HEK293 (cell line): ENCODE measurements at regions not wholly inside any gene's neighbourhood (a gene's known extent, or its start where the extent isn't known, plus 50 kb on each side); places are given as distances from the start of the nearest gene placed in this dataset.

Experiments used
- CTCF ChIA-PET: fragments of 350-600 bp; formaldehyde crosslinking; extraction: SDS; loops from one replicate; lab custom pipeline; 2021; ENCODE audit warnings: antibody characterized with exemption; lab: Yijun Ruan, JAX
- POLR2A ChIA-PET: fragments of 300-600 bp; formaldehyde crosslinking; extraction: SDS; loops from one replicate; lab custom pipeline; 2020; ENCODE audit warnings: antibody characterized with exemption, inconsistent platforms; lab: Yijun Ruan, JAX
- H3K27ac ChIP-seq: fragments of 200-500 bp; sonication (Bioruptor generic); 2 replicates; pipeline ENCODE4 v1.5.1; 2014; ENCODE audit warnings: low read depth, low read length, control low read depth, inconsistent platforms; ENCODE audit errors: extremely low read depth
- H3K36me3 ChIP-seq, 2 experiments: fragments of 200-500 bp in 1 of 2; sonication (Bioruptor generic) in 1 of 2; 1 replicate in 1 of 2; 2 replicates in 1 of 2; pipeline ENCODE4 v1.5.1; 2014 to 2017; ENCODE audit warnings: inconsistent platforms in 2 of 2, low read length in 2 of 2; ENCODE audit not compliant: control insufficient read depth in 2 of 2, insufficient read depth in 1 of 2
- H3K4me1 ChIP-seq: fragments of 200-500 bp; sonication (Bioruptor generic); 2 replicates; pipeline ENCODE4 v1.5.1; 2014; ENCODE audit warnings: mild to moderate bottlenecking, low read length, inconsistent platforms; ENCODE audit not compliant: control insufficient read depth, insufficient read depth
- H3K4me3 ChIP-seq: 2 replicates; pipeline ENCODE4 v1.5.1; 2011; ENCODE audit warnings: low read depth, mild to moderate bottlenecking, control low read depth, low read length, moderate library complexity
- H3K9me3 ChIP-seq: fragments of 200-500 bp; sonication (Bioruptor generic); 2 replicates; pipeline ENCODE4 v1.5.1; 2014; ENCODE audit warnings: low read depth, low read length, inconsistent platforms; ENCODE audit not compliant: control insufficient read depth, insufficient read depth
- KLF1 ChIP-seq: fragments of 450-650 bp; formaldehyde crosslinking; IDR thresholded peaks from 2 replicates; pipeline ENCODE4 v1.5.1; 2016; ENCODE audit warnings: missing biosample characterization, missing genetic modification characterization
- PRDM2 ChIP-seq: fragments of 450-650 bp; formaldehyde crosslinking; IDR thresholded peaks from 2 replicates; pipeline ENCODE4 v1.5.1; 2016; ENCODE audit warnings: missing biosample characterization, missing genetic modification characterization, borderline replicate concordance
- TCF7L2 ChIP-seq: IDR thresholded peaks from 2 replicates; pipeline ENCODE4 v1.6.1; 2011; ENCODE audit warnings: low read depth, mild to moderate bottlenecking, inconsistent platforms, low read length, moderate library complexity, borderline replicate concordance
- ZNF146 ChIP-seq: fragments of 450-650 bp; formaldehyde crosslinking; IDR thresholded peaks from 2 replicates; pipeline ENCODE4 v1.5.1; 2016; ENCODE audit warnings: missing biosample characterization, missing genetic modification characterization
- ZNF214 ChIP-seq: fragments of 450-650 bp; formaldehyde crosslinking; IDR thresholded peaks from 2 replicates; pipeline ENCODE4 v1.5.1; 2017; ENCODE audit warnings: missing biosample characterization, mild to moderate bottlenecking, missing genetic modification characterization, borderline replicate concordance
- ZNF280D ChIP-seq: fragments of 450-650 bp; formaldehyde crosslinking; IDR thresholded peaks from 2 replicates; pipeline ENCODE4 v1.5.1; 2016; ENCODE audit warnings: missing biosample characterization, missing genetic modification characterization
- ZNF366 ChIP-seq: fragments of 450-650 bp; formaldehyde crosslinking; conservative IDR thresholded peaks from 2 replicates; pipeline ENCODE4 v1.5.1; 2016; ENCODE audit warnings: missing biosample characterization, missing genetic modification characterization
- ZNF433 ChIP-seq: fragments of 450-650 bp; formaldehyde crosslinking; IDR thresholded peaks from 2 replicates; pipeline ENCODE4 v1.5.1; 2016; ENCODE audit warnings: missing biosample characterization, missing genetic modification characterization, low read depth
- ZNF596 ChIP-seq: fragments of 450-650 bp; IDR thresholded peaks from 2 replicates; pipeline ENCODE4 v1.5.0; 2018; ENCODE audit warnings: missing biosample characterization, mild to moderate bottlenecking, missing genetic modification characterization, moderate library complexity
- ZNF670 ChIP-seq: fragments of 450-650 bp; formaldehyde crosslinking; IDR thresholded peaks from 2 replicates; pipeline ENCODE4 v1.5.1; 2016; ENCODE audit warnings: missing biosample characterization, missing genetic modification characterization, low read depth
- ZNF677 ChIP-seq: fragments of 450-650 bp; IDR thresholded peaks from 2 replicates; pipeline ENCODE4 v1.5.0; 2018; ENCODE audit warnings: missing biosample characterization, mild to moderate bottlenecking, missing genetic modification characterization, moderate library complexity
- ZNF747 ChIP-seq: fragments of 450-650 bp; formaldehyde crosslinking; IDR thresholded peaks from 2 replicates; pipeline ENCODE4 v1.5.1; 2016; ENCODE audit warnings: missing biosample characterization, missing genetic modification characterization
- ZSCAN18 ChIP-seq: fragments of 450-650 bp; formaldehyde crosslinking; IDR thresholded peaks from 2 replicates; pipeline ENCODE4 v1.5.1; 2016; ENCODE audit warnings: missing biosample characterization, missing genetic modification characterization

GRCh38 chrX:98065151-98065550, 1181.4 kb downstream of the RPA4 start:
- Histone ChIP-seq H3K9me3 (no peaks in the 10 kb centered on the region), H3K36me3 (no peaks in the 10 kb centered on the region), H3K4me1 (no peaks in the 10 kb centered on the region), H3K27ac (no peak overlapping the region), H3K4me3 (no peak overlapping the region)
- ChIA-PET CTCF (no interaction called here), POLR2A (no interaction called here)
- TF ChIP-seq ZNF366: no peak
- no peak for TF ChIP-seq ZNF747 (tag by site-specific recombination)
- no peak for TF ChIP-seq ZSCAN18 (tag by site-specific recombination)
- no peak for TF ChIP-seq ZNF433
- no peak for TF ChIP-seq ZNF670 (tag by site-specific recombination)
- no peak for TF ChIP-seq ZNF677 (tag by site-specific recombination)
- TF ChIP-seq ZNF596 (tag by site-specific recombination): no peak

GRCh38 chrX:98067611-98068010, 1183.9 kb downstream of the RPA4 start:
- no peak overlapping the region for H3K27ac ChIP-seq
- CTCF ChIA-PET: interaction anchor here (0.7 kb wide), 1 partner anchor 9 kb away, joined by 4 read pairs; no protein-coding TSS in a partner anchor
- POLR2A ChIA-PET: no interaction called here
- H3K9me3 ChIP-seq: no peaks in the 10 kb centered on the region
- no peaks in the 10 kb centered on the region for H3K4me1 ChIP-seq
- TF ChIP-seq KLF1: no peak
- no peak for TF ChIP-seq ZNF146 (tag by site-specific recombination)
- TF ChIP-seq PRDM2: no peak
- TF ChIP-seq ZNF280D (tag by site-specific recombination): no peak
- no peaks in the 10 kb centered on the region for H3K36me3 ChIP-seq
- no peak overlapping the region for H3K4me3 ChIP-seq

- ChIA-PET CTCF (no interaction called here), POLR2A (no interaction called here)
- H3K4me3 ChIP-seq: no peak overlapping the region
- no peaks in the 10 kb centered on the region for H3K4me1 ChIP-seq
- H3K27ac ChIP-seq: no peak overlapping the region
- no peaks in the 10 kb centered on the region for H3K36me3 ChIP-seq
- no peaks in the 10 kb centered on the region for H3K9me3 ChIP-seq
- TF ChIP-seq ZNF214 (tag by site-specific recombination): no peak
- TF ChIP-seq TCF7L2: peak; percentile 99
Measured at GRCh38 chrX:98068024-98068580, 1184.4 kb downstream of the RPA4 start.
